ENCODE measurements at regions not wholly inside any gene's neighbourhood (a gene's known extent, or its start where the extent isn't known, plus 50 kb on each side); places are given as distances from the start of the nearest gene placed in this dataset.

DNA sequence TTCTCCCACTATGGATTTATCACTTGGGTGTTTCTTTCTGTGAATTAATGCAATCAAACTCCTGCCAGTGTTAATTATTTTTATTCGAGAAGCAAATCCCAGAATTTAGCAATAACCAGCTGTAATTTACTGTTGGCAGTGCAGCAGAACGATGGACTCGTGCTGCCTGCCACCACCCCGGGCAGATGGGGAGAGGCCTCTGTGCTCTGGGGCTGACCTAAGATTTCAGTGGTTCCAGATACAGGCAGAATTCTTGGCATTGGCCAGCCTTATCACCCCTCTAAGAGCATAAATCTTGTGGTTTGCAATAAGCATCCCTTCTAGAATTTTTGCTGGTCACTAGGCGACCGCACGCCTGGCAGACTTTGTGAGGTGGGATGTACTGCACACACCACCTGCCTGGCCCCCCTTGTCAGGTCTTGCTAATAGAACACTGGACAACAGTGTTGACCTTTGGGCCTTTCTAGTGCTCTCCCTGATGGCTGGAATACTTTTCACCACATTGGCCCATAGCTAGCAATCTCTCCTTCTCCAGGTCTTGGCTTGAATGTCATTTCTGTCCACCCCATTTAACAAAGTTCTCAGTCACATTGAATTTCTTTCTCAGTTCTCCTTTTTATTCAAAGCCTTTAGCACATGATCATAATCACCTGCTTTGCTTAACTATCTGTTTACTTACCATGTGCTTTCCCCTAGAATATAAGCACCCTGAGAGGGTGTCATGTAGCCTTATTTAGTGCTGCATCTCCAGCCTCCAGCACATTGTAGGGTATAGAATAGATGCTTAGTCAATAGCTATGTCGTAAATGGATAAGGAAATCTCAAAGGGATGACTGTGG, 122.1 kb upstream of the DYNLRB2 start:
- no peak for DNase-seq

DNA sequence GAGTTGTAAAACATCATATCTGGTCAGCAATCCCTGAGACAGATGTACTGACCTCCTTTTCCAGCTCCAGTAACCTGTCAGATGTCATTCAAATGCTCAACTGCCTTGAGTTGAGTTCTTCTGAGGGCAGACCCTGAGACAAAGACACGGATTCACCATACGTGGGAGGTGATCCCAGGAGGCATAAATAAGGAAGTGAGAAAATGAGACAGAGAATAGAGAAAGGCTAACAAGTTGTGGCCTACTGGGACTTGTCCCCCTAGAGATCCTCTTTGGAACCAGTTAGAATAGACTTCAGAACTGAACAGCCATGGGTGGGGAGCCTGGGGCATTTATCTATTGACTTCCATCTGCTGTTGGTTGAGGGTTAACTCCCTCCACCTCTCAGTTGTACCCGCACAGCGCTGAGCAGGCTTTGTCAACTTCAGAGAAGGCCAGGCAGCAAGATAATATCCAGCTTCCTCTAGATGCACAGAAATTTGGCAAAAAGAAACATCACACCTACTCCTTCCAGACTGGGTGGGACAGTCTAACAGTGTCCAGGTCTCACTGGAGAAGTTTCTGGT, 123.0 kb upstream of the DYNLRB2 start:
- DNase-seq = no peak

DNA sequence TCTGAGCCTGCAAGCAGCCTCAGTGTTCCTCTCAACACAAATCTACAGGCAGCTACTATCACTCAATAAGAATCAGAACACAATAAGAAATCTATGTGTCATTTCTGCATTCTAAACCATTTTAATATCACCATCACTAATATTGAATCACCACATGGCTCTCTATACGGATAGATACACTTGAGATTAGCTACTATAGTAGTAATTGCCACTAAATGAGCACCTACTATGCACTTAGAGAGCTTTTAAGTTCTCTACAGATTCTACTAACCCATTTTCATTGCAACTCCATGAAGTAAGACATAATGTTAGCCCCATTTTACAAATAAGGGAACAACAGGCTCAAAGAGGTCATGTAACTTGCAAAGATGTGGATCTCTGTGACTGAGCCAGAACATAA, 132.8 kb upstream of the DYNLRB2 start:
- no peak for DNase-seq

DNA sequence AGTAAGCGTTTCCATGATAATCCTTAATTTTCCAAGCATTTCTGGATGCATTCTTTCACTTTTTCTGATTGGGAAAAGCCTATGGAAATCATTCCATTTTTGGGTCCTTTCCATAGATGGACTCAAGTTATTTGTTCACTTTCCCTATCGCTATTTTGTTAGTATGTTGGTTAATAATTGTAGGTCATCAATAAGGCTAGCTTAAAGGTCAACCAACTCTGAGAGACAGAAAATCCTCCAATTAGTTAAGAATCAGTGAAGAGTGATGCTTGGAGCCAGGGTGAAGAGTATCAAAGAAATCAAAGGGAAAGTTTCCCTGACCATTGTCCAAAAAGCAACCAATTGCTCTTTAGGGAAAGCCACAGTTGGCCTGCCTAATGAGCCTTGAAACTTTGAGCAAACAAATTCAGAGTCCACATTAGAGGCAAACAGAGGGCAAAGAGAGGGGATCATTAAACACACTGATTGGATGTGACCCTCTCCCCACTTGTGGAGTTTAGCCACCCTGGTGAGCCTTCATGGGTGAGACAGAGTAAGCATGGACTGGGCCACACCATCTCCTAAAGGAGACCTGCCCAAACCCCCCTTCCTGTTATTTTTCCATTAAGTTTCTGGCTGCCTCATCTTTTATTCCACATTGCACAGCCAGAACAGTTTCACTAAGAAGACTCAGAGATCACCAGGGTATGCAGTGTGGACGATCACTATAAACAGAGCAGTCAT, 133.4 kb upstream of the DYNLRB2 start:
- DNase-seq = no peak

DNA sequence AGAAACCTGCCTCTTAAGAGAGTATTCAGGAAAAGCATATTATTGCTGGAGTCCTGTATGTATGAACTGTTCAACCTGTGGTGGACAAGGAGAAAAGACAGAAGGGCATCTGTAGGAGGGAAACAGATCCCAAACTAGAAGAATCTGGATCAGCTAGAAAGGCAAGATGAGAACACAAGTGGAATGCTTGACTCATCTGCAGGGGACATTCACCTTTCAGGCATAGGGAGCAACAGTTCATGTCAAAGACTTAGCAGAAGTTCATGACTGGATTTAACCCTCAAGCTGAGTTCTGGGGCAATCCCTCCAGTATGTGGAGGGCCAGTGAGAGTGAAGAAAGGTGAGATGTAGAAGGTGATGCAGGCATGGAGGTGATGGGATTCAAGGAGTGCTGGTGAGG, 135.9 kb upstream of the DYNLRB2 start:
- no peak for DNase-seq

DNA sequence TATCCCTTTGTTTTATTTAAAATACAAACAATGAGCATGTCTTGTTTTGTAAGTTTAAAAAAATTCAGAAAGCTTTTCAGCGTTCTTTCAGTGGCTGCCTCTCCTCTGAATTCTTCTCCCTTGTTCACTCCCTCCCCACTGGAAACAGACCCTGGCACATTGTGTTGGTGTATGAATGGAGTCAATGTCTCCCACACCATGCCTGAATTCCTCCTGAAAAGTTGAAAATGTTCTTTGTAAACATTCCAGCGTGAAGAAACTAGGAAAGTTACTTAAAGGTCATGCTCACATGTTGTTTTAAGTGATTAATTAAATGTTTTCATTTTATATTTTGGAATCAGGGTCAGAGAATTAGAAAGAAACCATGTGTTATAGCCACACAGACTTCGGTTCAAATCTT, 136.9 kb upstream of the DYNLRB2 start:
- no peak for DNase-seq

DNA sequence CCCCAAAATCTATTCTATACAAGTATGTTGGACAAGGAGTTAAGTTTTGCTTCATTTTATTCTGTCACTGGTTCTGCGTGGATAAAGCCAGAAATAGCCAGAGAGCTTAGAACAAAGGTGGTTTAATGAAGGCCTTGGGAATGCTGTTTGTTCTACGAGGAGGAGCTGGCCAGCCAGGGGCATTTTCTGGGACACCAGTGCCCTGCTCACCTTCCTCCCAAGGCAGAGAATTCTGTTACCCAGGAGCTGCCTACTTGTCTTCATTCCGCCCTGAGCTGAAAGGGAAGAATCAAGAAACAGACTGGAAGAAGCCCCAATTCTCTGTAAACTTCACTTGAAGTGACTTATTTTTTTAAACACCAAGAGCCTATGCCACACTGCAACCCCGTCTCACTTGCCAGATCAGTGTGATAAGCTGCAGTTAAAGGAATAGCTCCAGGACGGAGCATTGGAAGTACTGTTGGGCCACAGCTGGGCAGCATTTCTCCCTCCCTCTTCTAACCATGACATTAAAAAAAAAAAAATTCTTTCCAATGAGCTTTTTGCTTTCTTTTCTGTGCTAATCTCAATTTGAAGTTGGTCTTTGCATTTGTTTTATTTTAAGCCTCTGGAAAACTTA, 149.8 kb upstream of the DYNLRB2 start:
- DNase-seq = no peak

DNA sequence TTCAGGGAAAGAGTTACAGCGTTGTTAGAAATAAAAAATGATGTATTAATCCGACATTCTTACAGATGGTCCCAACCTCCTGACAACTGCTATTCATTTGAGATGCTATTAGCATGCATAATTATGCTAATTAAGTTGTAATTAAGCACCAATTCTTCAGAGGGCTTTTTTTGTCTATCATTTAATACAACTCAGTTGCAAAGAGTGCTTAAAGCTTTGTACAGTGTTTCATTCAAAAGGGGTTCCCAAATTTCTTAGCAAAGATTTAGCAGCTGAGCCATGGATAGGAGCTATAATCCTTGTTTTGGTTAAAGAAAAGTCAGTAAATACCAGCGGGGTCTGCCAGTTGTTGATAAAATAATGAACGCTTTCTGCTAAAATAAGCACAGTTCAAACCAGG, 150.7 kb upstream of the DYNLRB2 start:
- no peak for DNase-seq

DNA sequence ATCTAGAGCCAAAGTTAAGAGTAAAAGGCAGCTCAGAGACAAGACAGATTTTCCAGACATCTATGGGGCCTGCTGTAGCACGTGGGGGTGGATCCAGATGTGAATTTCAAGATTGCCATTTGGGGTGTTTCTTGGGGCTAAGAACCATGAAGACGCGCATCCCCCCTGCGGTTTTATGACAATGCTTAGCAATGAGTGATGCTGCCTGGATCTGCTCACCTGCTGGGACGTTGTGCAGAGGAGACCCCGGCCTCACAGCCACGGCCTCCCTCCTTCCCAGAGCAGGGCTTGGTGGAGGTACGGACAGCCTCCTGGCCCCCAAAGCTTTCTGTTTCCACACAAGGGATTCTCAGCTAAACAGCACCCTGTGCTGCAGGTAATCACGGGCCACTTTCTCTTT, 151.5 kb upstream of the DYNLRB2 start:
- no peak for DNase-seq

DNA sequence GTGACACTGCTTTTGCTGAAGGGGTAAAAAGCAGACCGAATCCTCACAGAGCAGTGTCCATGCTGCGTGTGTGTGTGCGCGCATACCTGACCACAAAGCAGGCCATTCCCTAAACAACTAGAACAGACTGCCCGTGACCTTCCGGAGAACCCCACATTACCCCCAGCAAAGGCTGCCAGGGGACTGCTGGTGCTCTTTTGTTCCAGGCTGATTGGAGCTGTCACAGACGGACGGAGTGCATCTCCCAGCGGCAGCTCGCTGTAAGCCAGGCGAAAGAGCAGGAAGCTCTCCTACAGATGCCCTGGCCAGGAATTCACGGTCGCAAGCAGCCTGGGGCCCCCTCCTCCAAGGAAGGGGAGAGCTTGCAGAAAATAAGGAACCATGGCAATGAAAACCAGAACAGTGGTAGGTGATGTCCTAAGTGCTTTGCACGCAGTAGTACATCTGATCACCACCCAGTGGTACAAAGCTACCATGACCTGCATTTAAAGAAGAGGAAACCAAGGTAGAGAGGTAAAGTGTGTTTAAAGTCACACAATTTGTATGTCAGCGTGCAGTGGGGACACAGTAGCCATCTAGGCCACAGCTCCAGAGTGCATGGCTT, 153.4 kb upstream of the DYNLRB2 start:
- DNase-seq = no peak

DNA sequence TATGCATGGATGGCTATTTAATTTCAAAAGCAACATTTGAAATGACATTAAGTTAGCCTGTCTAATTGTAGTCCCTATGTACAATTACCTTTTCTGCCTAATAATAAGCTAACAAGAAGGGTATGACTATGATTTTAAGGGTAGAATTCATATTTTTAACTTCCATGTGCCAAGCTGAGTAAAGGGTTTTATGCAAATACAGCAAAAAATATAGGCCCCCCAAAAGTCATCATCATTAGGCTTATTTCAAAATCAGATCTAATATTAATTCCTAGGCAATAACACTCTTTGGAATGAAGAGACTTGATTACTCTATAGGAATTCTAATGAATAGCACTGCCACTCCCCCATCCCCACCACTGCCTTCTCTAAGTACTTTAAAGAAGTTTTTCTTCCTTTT, 155.9 kb upstream of the DYNLRB2 start:
- DNase-seq = no peak

DNA sequence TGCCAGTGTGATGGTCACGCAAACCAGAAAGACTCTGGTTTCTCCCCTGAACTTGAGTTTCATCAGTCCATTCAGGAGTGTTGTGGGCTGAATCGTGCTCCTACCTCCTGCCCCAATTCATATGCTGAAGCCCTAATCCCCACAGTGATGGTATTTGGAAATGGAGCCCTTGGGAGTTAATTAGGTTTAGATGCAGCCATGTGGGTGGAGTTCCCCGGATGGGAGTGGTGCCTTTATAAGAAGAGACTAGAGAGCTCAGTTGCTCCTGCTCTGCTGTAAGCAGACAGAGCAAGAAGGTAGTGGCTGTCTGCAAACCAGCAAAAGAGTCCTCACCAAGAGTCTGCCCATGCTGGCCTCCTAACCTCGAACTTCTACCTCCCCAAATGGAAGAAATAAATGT, 160.3 kb upstream of the DYNLRB2 start:
- DNase-seq = no peak

DNA sequence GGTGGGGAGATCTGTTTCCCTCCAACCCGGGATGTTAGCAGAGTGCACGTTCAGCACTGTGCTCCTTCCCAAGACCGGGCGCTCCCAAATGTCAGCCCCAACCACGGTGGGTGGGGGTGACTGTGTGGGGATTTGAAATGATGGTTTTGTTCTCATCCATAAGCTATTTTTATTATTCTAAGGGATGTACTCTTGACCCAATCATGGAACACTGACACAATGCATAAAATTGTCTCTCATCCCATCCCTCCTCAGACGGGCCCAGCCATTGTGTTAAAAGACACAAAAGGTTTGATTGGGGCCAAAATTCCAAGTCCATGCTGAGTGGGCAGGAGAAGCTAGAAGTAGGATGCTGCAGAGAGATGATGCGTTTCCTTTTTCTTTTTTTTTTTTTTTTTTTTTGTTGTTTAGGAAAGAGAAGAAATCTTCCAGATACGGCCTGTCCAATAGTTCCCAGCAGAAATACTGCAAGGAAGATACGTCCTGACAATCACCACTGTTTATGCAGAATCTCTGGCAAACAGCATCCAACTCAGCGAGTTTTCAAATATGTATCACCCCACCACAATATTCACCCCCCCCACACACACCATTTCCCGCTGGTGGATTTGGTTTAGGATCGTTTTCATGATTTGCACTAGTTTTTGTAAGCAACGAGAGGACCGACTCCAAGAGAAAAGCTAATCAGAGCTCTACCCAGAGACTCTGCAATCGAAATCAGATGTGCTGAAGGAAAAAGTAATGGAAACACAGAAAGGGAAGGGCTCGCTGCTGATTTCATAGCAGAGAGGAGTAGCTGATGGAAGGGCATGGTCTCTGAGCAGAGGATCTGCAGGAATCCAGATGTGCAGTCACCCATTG, 163.5 kb upstream of the DYNLRB2 start:
- DNase-seq = no peak

DNA sequence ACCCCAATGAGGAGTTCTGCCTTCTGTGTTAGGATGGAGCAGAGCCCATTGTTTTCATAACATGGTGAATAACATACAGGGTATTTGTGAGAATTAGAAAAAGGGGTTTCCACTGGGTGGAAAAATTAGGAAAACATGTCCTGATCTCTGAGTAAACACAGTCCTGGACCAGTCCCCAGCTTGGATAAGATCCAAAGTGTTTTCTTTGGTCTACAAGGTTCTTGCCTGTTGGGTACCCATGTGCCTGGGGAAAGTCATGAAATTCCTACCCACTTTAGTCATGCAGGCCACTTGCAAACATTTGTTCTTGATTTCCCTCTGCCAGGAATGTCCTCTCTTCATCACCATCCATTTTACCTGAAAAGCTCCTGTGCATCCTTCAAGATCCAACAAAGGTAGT, 164.8 kb upstream of the DYNLRB2 start:
- no peak for DNase-seq

DNA sequence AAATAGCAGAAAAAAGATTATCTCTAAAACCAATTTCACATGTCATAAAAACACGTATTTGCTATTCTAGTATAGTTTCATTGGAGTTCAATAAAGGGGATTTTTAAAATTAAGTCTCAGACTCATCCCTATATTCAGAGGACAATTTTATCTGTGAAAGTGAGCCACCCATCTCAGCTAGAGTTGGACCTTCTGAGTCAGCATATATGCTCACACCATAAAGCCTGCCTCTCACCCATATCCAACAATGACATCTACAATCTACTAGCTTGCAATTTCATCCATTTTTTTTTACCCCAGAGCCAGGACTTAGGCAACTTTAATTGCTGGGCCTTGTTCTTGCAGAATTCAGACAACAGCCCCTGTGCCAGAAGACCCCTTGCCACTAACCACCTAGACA, 165.3 kb upstream of the DYNLRB2 start:
- DNase-seq = no peak

DNA sequence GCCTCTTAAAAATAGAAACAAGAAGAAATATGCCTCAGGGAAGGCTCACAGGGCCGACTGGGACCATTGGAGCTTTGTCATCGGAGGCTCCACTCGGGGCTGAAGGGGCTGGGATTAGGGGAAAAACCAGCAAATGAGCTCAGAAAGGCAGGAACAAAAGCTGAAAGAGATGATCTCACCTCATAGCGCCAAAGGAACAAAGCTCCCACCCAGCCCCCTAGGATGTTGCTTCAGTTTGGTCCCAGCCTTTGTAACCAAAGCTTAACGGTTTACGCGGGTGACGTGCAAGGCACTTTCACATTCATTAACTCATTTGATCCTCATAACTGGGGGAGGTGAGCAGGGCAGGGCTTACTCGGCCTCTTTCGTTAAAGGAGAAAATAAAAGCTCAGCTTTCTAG, 168.5 kb upstream of the DYNLRB2 start:
- DNase-seq = no peak

DNA sequence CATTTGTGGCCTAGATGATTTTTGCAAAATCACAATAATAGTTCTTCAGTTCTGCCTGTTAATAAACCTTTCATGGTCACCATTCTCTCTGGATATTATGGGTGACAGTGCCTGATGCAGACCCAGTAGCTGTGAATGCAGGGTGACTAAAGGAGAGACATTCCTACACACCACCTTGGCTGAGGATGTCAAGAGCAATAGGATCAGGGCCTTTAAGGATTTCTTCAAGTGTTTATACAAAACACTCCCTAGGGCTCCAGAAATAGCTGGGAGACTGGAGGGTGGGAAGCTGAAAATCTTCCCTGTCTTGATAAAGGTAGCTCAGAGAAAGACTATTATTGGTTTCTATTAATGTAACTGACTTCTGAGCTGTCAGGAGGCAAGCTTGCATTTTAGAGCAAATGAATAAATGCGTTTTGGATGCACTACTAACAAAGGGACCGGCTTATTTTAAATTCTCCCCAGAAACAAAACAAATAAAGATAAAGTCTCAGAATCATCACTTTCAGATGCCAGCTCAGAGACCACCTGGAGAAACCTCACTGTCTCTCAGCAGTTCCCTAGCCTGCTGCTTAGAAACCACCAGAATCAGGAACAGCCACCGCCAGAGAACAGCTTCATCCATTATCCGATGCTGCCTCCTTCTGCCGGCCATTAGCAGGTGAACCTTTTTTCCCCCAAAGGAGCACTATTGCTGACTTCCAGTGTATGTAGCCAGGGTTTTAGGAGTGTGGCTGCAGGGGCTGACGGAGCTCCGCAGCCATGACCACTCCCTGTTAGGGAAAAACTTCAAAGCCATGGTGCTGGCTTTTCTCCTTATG, 171.4 kb upstream of the DYNLRB2 start:
- DNase-seq = no peak

DNA sequence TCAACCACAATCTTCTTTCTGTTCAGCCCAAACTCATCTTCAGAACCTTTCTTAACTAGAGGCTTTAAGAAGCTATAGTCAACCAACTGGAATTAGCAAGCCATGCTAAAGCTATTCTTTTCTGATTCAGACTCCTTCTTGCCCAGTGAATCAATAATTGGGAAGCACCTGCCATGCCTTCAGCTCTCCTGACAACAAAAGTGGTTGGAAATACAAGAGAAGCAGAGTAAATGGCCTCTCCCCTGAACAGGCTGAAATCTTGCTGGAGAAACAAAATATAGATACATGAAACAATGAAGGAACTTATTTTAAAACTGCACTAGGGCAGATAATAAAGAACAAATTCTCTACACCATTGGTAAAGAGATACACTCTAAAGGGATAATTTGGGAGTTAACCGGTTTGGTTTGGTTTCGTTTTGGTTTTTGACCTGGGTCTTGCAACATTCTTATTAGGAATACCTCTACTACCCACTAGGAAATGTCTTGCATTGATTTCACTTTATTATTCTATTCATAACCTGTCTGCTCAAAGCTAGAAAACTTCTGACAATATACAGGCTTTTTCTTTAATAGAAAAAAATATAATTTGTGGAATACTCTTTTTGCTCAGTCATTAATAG, 173.6 kb upstream of the DYNLRB2 start:
- no peak for DNase-seq

DNA sequence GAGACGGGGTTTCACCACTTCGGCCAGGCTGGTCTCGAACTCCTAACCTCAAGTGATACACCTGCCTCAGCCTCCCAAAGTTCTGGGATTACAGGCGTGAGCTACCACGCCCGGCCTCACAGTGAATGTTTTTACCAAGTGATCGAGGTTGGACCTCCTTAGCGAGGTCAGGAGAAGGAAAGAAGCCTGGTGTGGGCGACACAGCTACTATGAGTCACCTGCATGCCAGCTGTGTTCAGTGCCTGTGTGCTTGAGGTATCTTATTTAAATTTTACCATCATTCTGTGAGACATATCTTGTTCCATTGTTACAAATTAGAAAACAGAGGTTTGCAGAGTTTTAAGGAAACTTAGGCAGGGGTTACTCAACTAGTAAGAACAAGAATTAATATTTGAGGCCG, 174.8 kb upstream of the DYNLRB2 start:
- no peak for DNase-seq

DNA sequence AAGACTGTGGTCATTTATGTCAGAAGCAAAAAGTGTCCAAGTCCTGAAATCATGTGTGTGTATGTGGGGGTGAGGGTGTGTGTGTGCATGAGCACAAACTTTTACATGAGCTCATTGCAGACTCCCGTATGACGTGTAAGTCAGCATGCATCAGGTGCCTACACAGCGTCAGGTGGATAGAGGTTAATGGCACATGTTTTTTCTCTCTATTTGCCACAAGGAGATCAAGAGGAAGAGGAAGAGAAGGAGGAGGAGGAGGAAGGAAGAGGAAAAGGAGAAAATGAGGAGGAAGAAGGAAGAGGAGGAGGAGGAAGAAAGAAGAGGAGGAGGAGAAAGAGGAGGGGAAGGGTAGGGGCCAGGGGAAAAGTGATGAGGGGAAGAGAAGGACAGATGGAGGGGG, 178.0 kb upstream of the DYNLRB2 start:
- no peak for DNase-seq

DNA sequence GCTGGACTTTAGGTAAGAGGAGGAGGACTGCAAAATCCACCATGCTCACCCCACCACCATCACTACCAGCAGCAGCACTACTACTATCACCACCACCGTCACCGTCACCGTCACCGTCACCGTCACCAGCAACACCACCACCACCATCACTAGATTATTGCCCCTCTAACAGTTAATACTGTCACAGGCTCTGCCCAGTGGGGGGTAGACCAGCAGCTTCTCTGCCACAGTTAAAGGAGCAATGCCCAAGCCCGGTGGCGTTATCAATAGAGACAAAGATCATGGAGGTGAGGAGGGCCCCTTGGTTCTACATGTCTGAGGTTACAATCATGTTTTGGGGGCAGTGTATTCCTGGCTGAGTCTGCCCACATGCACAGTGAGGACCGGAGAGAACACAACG, 184.4 kb upstream of the DYNLRB2 start:
- no peak for DNase-seq
